ENCODE measurements at regions not wholly inside any gene's neighbourhood (a gene's known extent, or its start where the extent isn't known, plus 50 kb on each side); places are given as distances from the start of the nearest gene placed in this dataset.

DNA sequence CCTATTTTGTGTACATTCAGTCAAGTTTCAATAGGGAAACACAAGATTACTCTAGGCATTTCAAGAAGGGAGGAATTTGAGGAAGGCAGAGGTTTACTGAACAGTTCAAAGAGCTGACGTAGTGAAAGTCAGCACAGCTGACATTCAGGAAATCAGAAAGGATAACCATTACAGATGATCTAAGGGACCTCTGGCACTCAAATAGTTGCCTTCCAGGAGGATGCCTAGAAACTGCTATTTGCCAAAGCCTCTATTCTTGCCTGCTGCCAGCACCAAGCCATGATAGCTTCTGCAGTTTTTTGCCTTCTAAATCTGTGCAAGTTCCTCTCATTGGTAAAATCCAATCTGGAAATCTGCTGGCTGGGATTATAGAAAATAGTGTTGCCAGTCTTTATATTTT is 373.1 kb downstream of the CSNK1G3 start:
- no peak overlapping the region for H3K9ac ChIP-seq (ENCODE audit: low read length)
- ATAC-seq = no peak
- H3K27ac ChIP-seq (ENCODE audit: low read depth, low read length) = no peak overlapping the region
- H3K4me1 ChIP-seq (ENCODE audit: control insufficient read depth in 1 of 2, insufficient read depth in 2 of 2, low read length in 2 of 2) = peaks cover 4 to 7% of the 10 kb centered on the region in 2 experiments; a peak in 3 of 4 replicates
- BruUV-seq (replicated peaks) = no TSS peak
- TF ChIP-seq, protein P1, sequence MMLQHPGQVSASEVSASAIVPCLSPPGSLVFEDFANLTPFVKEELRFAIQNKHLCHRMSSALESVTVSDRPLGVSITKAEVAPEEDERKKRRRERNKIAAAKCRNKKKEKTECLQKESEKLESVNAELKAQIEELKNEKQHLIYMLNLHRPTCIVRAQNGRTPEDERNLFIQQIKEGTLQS (IDR thresholded peaks at IDR 0.05) = no peak
- TF ChIP-seq SP1 (IDR thresholded peaks at IDR 0.05; ENCODE audit: low read depth) = no peak
- TF ChIP-seq, protein P2, sequence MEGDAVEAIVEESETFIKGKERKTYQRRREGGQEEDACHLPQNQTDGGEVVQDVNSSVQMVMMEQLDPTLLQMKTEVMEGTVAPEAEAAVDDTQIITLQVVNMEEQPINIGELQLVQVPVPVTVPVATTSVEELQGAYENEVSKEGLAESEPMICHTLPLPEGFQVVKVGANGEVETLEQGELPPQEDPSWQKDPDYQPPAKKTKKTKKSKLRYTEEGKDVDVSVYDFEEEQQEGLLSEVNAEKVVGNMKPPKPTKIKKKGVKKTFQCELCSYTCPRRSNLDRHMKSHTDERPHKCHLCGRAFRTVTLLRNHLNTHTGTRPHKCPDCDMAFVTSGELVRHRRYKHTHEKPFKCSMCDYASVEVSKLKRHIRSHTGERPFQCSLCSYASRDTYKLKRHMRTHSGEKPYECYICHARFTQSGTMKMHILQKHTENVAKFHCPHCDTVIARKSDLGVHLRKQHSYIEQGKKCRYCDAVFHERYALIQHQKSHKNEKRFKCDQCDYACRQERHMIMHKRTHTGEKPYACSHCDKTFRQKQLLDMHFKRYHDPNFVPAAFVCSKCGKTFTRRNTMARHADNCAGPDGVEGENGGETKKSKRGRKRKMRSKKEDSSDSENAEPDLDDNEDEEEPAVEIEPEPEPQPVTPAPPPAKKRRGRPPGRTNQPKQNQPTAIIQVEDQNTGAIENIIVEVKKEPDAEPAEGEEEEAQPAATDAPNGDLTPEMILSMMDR (IDR thresholded peaks at IDR 0.05 in 2 of 3, conservative IDR thresholded peaks at IDR 0.05 in 1 of 3; ENCODE audit: borderline replicate concordance in 1 of 3, insufficient read depth in 1 of 3, low read depth in 2 of 3, low read length in 2 of 3) = no peak
- H3K9me2 ChIP-seq (ENCODE audit: insufficient read depth) = no peaks in the 10 kb centered on the region
- POLR2A ChIA-PET = no interaction called here
- H3K4me3 ChIP-seq (replicated peaks in 1 of 2; ENCODE audit: low read depth in 1 of 2, low read length in 2 of 2) = no peak overlapping the region
- H2AFZ ChIP-seq (ENCODE audit: low read depth, low read length, poor library complexity, severe bottlenecking) = no peak overlapping the region
- intact Hi-C loops (cut with micrococcal nuclease) = no loop called here
- H3K36me3 ChIP-seq (ENCODE audit: control insufficient read depth in 1 of 2, insufficient read depth in 2 of 2, low read length in 2 of 2) = no peaks in the 10 kb centered on the region
- H3K27me3 ChIP-seq (ENCODE audit: insufficient read depth, low read length) = no peaks in the 10 kb centered on the region
- CTCF ChIA-PET = no interaction called here
- H4K20me1 ChIP-seq (ENCODE audit: insufficient read depth) = no peaks in the 10 kb centered on the region
- RAD21 ChIA-PET (ENCODE audit: low non-redundant PET in 1 of 2, low total read pairs in 2 of 2, uncharacterized antibody in 2 of 2, unreplicated experiment in 2 of 2) = no interaction called here
- H3K4me2 ChIP-seq (ENCODE audit: low read length) = no peak overlapping the region
- H3K79me2 ChIP-seq (ENCODE audit: insufficient read depth, low read length) = no peaks in the 10 kb centered on the region
- DNase-seq (ENCODE audit: low read depth, low spot score) = no peak
- no peaks in the 10 kb centered on the region for H3K9me3 ChIP-seq (ENCODE audit: control insufficient read depth in 1 of 2, insufficient read depth in 1 of 2, low read depth in 1 of 2, low read length in 2 of 2)

DNA sequence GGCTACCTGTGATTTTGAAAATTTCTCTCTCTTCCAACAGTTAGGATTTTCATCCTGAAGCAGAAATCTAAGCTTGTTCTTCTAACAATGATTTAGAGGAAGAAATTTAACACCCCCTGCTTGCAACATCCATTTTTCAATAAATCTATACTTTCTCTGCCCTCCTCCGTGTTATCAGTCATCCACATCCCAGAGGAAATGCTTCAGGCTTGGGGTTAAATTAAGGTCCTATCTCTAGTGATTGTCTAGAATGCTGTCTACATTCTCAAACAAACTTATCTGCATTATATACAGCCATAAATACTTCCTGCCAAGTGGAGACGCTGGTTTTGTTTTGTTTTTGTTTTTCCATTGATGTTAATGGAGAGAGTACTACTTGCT is 371.0 kb downstream of the CSNK1G3 start:
- Histone ChIP-seq H3K4me1 (ENCODE audit: control insufficient read depth in 1 of 2, insufficient read depth in 2 of 2, low read length in 2 of 2) (peaks cover 4 to 7% of the 10 kb centered on the region in 2 experiments; a peak in 3 of 4 replicates), H3K27me3 (ENCODE audit: insufficient read depth, low read length) (no peaks in the 10 kb centered on the region), H3K4me2 (ENCODE audit: low read length) (no peak overlapping the region), H3K36me3 (ENCODE audit: control insufficient read depth in 1 of 2, insufficient read depth in 2 of 2, low read length in 2 of 2) (no peaks in the 10 kb centered on the region), H3K9me3 (ENCODE audit: control insufficient read depth in 1 of 2, insufficient read depth in 1 of 2, low read depth in 1 of 2, low read length in 2 of 2) (no peaks in the 10 kb centered on the region), H3K9me2 (ENCODE audit: insufficient read depth) (no peaks in the 10 kb centered on the region), H3K27ac (ENCODE audit: low read depth, low read length) (no peak overlapping the region), H3K9ac (ENCODE audit: low read length) (no peak overlapping the region), H3K79me2 (ENCODE audit: insufficient read depth, low read length) (no peaks in the 10 kb centered on the region), H2AFZ (ENCODE audit: low read depth, low read length, poor library complexity, severe bottlenecking) (no peak overlapping the region), H4K20me1 (ENCODE audit: insufficient read depth) (no peaks in the 10 kb centered on the region), H3K4me3 (replicated peaks in 1 of 2; ENCODE audit: low read depth in 1 of 2, low read length in 2 of 2) (no peak overlapping the region)
- no peak for ATAC-seq
- POLR2A ChIA-PET = no interaction called here
- RAD21 ChIA-PET (ENCODE audit: low non-redundant PET in 1 of 2, low total read pairs in 2 of 2, uncharacterized antibody in 2 of 2, unreplicated experiment in 2 of 2) = interaction anchor here in 1 of 2 experiments (0.6 kb wide), 1 partner anchor 417 kb away, joined by 3 read pairs; no protein-coding TSS in a partner anchor
- intact Hi-C loops (cut with micrococcal nuclease) = no loop called here
- CTCF ChIA-PET = no interaction called here
- no TSS peak for BruUV-seq (replicated peaks)
- DNase-seq (ENCODE audit: low read depth, low spot score) = no peak
- TF ChIP-seq ELF1 (IDR thresholded peaks at IDR 0.05; ENCODE audit: borderline replicate concordance, low read depth) (no peak), POLR2AphosphoS5 (IDR thresholded peaks at IDR 0.05; ENCODE audit: low read depth, low read length) (no peak), JUND (IDR thresholded peaks at IDR 0.05) (no peak), POLR2A (IDR thresholded peaks at IDR 0.05; ENCODE audit: borderline replicate concordance, extremely low read depth, insufficient read depth, insufficient read length) (no peak), SIN3A (IDR thresholded peaks at IDR 0.05; ENCODE audit: low read depth) (no peak), SP1 (IDR thresholded peaks at IDR 0.05; ENCODE audit: low read depth) (no peak), RAD21 (IDR thresholded peaks at IDR 0.05; ENCODE audit: low read depth) (no peak), EGR1 (IDR thresholded peaks at IDR 0.05; ENCODE audit: low read depth) (no peak), FOSL1 (IDR thresholded peaks at IDR 0.05; ENCODE audit: low read depth) (no peak), ZFX (IDR thresholded peaks at IDR 0.05) (no peak)
- TF ChIP-seq, protein P3, sequence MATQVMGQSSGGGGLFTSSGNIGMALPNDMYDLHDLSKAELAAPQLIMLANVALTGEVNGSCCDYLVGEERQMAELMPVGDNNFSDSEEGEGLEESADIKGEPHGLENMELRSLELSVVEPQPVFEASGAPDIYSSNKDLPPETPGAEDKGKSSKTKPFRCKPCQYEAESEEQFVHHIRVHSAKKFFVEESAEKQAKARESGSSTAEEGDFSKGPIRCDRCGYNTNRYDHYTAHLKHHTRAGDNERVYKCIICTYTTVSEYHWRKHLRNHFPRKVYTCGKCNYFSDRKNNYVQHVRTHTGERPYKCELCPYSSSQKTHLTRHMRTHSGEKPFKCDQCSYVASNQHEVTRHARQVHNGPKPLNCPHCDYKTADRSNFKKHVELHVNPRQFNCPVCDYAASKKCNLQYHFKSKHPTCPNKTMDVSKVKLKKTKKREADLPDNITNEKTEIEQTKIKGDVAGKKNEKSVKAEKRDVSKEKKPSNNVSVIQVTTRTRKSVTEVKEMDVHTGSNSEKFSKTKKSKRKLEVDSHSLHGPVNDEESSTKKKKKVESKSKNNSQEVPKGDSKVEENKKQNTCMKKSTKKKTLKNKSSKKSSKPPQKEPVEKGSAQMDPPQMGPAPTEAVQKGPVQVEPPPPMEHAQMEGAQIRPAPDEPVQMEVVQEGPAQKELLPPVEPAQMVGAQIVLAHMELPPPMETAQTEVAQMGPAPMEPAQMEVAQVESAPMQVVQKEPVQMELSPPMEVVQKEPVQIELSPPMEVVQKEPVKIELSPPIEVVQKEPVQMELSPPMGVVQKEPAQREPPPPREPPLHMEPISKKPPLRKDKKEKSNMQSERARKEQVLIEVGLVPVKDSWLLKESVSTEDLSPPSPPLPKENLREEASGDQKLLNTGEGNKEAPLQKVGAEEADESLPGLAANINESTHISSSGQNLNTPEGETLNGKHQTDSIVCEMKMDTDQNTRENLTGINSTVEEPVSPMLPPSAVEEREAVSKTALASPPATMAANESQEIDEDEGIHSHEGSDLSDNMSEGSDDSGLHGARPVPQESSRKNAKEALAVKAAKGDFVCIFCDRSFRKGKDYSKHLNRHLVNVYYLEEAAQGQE (IDR thresholded peaks at IDR 0.05; ENCODE audit: low read depth) = no peak
- TF ChIP-seq, protein P2 (IDR thresholded peaks at IDR 0.05 in 2 of 3, conservative IDR thresholded peaks at IDR 0.05 in 1 of 3; ENCODE audit: borderline replicate concordance in 1 of 3, insufficient read depth in 1 of 3, low read depth in 2 of 3, low read length in 2 of 3) = no peak
- TF ChIP-seq, protein P1 (IDR thresholded peaks at IDR 0.05) = no peak

All from HCT116 (cell line).